HCT116 (cell line): ENCODE measurements at regions not wholly inside any gene's neighbourhood (a gene's known extent, or its start where the extent isn't known, plus 50 kb on each side); places are given as distances from the start of the nearest gene placed in this dataset.

ENCODE experiments used
- ATAC-seq: fragments of 200-7000 bp; cut with Tn5 transposase; 2 replicates; pipeline ENCODE4 v1.9.1; 2020; ENCODE audit warnings: mild to moderate bottlenecking, moderate library complexity
- BruUV-seq: library from RNA; stranded (reverse); fragments of 400-500 nt; replicated peaks from 2 replicates; lab custom pipeline; 2021; lab: Mats Ljungman, UMichigan
- CTCF ChIA-PET: fragments of 300-600 bp; sonication (Branson Sonifier 250); formaldehyde crosslinking; loops from one replicate; lab custom pipeline; 2021; ENCODE audit warnings: antibody characterized with exemption; lab: Charles Lee
- POLR2A ChIA-PET: fragments of 300-600, 350-600 bp; sonication (Branson Sonifier 250); formaldehyde crosslinking; loops from one replicate; lab custom pipeline; 2021; ENCODE audit warnings: antibody characterized with exemption; lab: Charles Lee
- RAD21 ChIA-PET, 2 experiments: fragments of 300-600 bp; sonication (Branson Sonifier 250); formaldehyde crosslinking; loops; one replicate each; lab custom pipeline; 2023; ENCODE audit warnings: low total read pairs in 2 of 2; ENCODE audit not compliant: uncharacterized antibody in 2 of 2, unreplicated experiment in 2 of 2, low non-redundant PET in 1 of 2; lab: Charles Lee
- DNase-seq: peaks from one replicate; pipeline ENCODE4 v3.0.0-alpha.2; 2010; ENCODE audit warnings: low read depth, low spot score
- H2AFZ ChIP-seq: fragments of 200-600 bp; shearing (Covaris generic), sonication (generic); 2 replicates; pipeline ENCODE4 v1.6.1; 2017; ENCODE audit warnings: low read depth, mixed run types, mixed read lengths, antibody characterized with exemption, low read length; ENCODE audit not compliant: poor library complexity, severe bottlenecking
- H3K27ac ChIP-seq: 2 replicates; pipeline ENCODE4 v1.5.1; 2012; ENCODE audit warnings: low read depth, low read length
- H3K27me3 ChIP-seq: fragments of 200-600 bp; sonication (generic); 2 replicates; pipeline ENCODE4 v1.6.1; 2016; ENCODE audit warnings: mixed run types, low read length, mixed read lengths; ENCODE audit not compliant: insufficient read depth
- H3K36me3 ChIP-seq, 2 experiments: fragments of 200-500 bp in 1 of 2; fragments of 200-600 bp in 1 of 2; sonication (Bioruptor generic) in 1 of 2; sonication (generic) in 1 of 2; 2 replicates each; pipeline versions ENCODE4 v1.5.1 to v1.6.1; 2014 to 2016; ENCODE audit warnings: low read length in 2 of 2, inconsistent platforms in 1 of 2, mixed read lengths in 1 of 2, mixed run types in 1 of 2; ENCODE audit not compliant: insufficient read depth in 2 of 2, control insufficient read depth in 1 of 2
- H3K4me1 ChIP-seq, 2 experiments: fragments of 200-600 bp in 1 of 2; sonication (generic) in 1 of 2; 2 replicates each; pipeline versions ENCODE4 v1.5.1 to v1.6.1; 2012 to 2017; ENCODE audit warnings: low read length in 2 of 2, inconsistent platforms in 1 of 2, mild to moderate bottlenecking in 1 of 2, mixed read lengths in 1 of 2, mixed run types in 1 of 2, moderate library complexity in 1 of 2; ENCODE audit not compliant: insufficient read depth in 2 of 2, control insufficient read depth in 1 of 2
- H3K4me2 ChIP-seq: fragments of 200-600 bp; sonication (generic); 2 replicates; pipeline ENCODE4 v1.6.1; 2017; ENCODE audit warnings: mixed run types, low read length, mixed read lengths
- H3K4me3 ChIP-seq, 2 experiments: fragments of 200-600 bp in 1 of 2; sonication (generic) in 1 of 2; replicated peaks in 1 of 2; 2 replicates each; pipeline ENCODE4 v1.5.1; 2011 to 2016; ENCODE audit warnings: low read length in 2 of 2, control low read depth in 1 of 2, low read depth in 1 of 2, mild to moderate bottlenecking in 1 of 2, mixed read lengths in 1 of 2, mixed run types in 1 of 2
- H3K79me2 ChIP-seq: fragments of 200-600 bp; sonication (generic); 2 replicates; pipeline ENCODE4 v1.6.1; 2017; ENCODE audit warnings: mild to moderate bottlenecking, mixed run types, low read length, moderate library complexity, mixed read lengths; ENCODE audit not compliant: insufficient read depth
- H3K9ac ChIP-seq: fragments of 200-600 bp; sonication (generic); 2 replicates; pipeline ENCODE4 v1.6.1; 2016; ENCODE audit warnings: low read length, mixed read lengths
- H3K9me2 ChIP-seq: fragments of 200-600 bp; sonication (generic), shearing (Covaris generic); 2 replicates; pipeline ENCODE4 v1.6.1; 2017; ENCODE audit warnings: mixed run types, mild to moderate bottlenecking, moderate library complexity; ENCODE audit not compliant: insufficient read depth
- H3K9me3 ChIP-seq, 2 experiments: fragments of 200-500 bp in 1 of 2; fragments of 200-600 bp in 1 of 2; sonication (Bioruptor generic) in 1 of 2; sonication (generic) in 1 of 2; 2 replicates each; pipeline ENCODE4 v1.6.1; 2014 to 2017; ENCODE audit warnings: low read length in 2 of 2, mixed read lengths in 2 of 2, inconsistent platforms in 1 of 2, low read depth in 1 of 2, mild to moderate bottlenecking in 1 of 2, mixed run types in 1 of 2, moderate library complexity in 1 of 2; ENCODE audit not compliant: control insufficient read depth in 1 of 2, insufficient read depth in 1 of 2
- H4K20me1 ChIP-seq: fragments of 200-600 bp; sonication (generic), shearing (Covaris generic); 2 replicates; pipeline ENCODE4 v1.6.1; 2017; ENCODE audit warnings: mixed run types, mild to moderate bottlenecking, moderate library complexity; ENCODE audit not compliant: insufficient read depth
- ATF3 ChIP-seq: IDR thresholded peaks from 2 replicates; pipeline ENCODE4 v1.6.1; 2012
- EGR1 ChIP-seq: IDR thresholded peaks from 2 replicates; pipeline ENCODE4 v1.6.1; 2012; ENCODE audit warnings: low read depth
- ELF1 ChIP-seq: IDR thresholded peaks from 2 replicates; pipeline ENCODE4 v1.6.1; 2012; ENCODE audit warnings: low read depth, borderline replicate concordance
- EZH2 ChIP-seq: fragments of 200-600 bp; sonication (generic); IDR thresholded peaks from 2 replicates; pipeline ENCODE4 v1.6.1; 2017; ENCODE audit warnings: antibody characterized with exemption, mixed run types
- EZH2phosphoT487 ChIP-seq: fragments of 200-600 bp; IDR thresholded peaks from 2 replicates; pipeline ENCODE4 v1.6.1; 2018; ENCODE audit warnings: antibody characterized with exemption, borderline replicate concordance
- JUND ChIP-seq: IDR thresholded peaks from 2 replicates; pipeline ENCODE4 v1.6.1; 2012
- MAX ChIP-seq: IDR thresholded peaks from 2 replicates; pipeline ENCODE4 v1.6.1; 2012
- RAD21 ChIP-seq: IDR thresholded peaks from 2 replicates; pipeline ENCODE4 v1.6.1; 2012; ENCODE audit warnings: low read depth, mild to moderate bottlenecking
- REST ChIP-seq: IDR thresholded peaks from 2 replicates; pipeline ENCODE4 v1.6.1; 2012; ENCODE audit warnings: low read depth
- SIN3A ChIP-seq: IDR thresholded peaks from 2 replicates; pipeline ENCODE4 v1.6.1; 2012; ENCODE audit warnings: low read depth
- TCF7L2 ChIP-seq: IDR thresholded peaks from 2 replicates; pipeline ENCODE4 v1.7.0; 2011; ENCODE audit warnings: borderline replicate concordance, inconsistent platforms; ENCODE audit not compliant: insufficient read depth, insufficient read length; ENCODE audit errors: extremely low read depth
- YY1 ChIP-seq: IDR thresholded peaks from 2 replicates; pipeline ENCODE4 v1.6.1; 2011; ENCODE audit warnings: low read length, low read depth, moderate library complexity, mild to moderate bottlenecking; ENCODE audit not compliant: insufficient replicate concordance; ENCODE audit errors: extremely low read depth
- ZNF274 ChIP-seq: fragments of 200-500 bp; sonication (Bioruptor generic); IDR thresholded peaks from 2 replicates; pipeline ENCODE4 v1.6.1; 2014; ENCODE audit warnings: mild to moderate bottlenecking, low read depth, low read length, inconsistent platforms
- intact Hi-C: fragments of 100-400 bp; cut with micrococcal nuclease; formaldehyde crosslinking; loops from 2 replicates; pipeline ENCODE4 v1.10.0; 2022
- TF ChIP-seq, protein P1 (sequence below): IDR thresholded peaks from 2 replicates; pipeline ENCODE4 v1.6.1; 2011; ENCODE audit warnings: mild to moderate bottlenecking, low read length, moderate library complexity; ENCODE audit not compliant: insufficient replicate concordance; ENCODE audit errors: extremely low read depth

- no peak overlapping the region for H2AFZ ChIP-seq
- no peak for DNase-seq
- H3K4me2 ChIP-seq = no peak overlapping the region
- no TSS peak for BruUV-seq
- H4K20me1 ChIP-seq = no peaks in the 10 kb centered on the region
- CTCF ChIA-PET = no interaction called here
- POLR2A ChIA-PET = no interaction called here
- no peaks in the 10 kb centered on the region for H3K79me2 ChIP-seq
- H3K9me2 ChIP-seq = no peaks in the 10 kb centered on the region
- H3K4me3 ChIP-seq = no peak overlapping the region
- TF ChIP-seq YY1 = no peak
- H3K27ac ChIP-seq = no peak overlapping the region
- no peaks in the 10 kb centered on the region; a peak in 2 of 4 replicates for H3K9me3 ChIP-seq
- RAD21 ChIA-PET = no interaction called here
- no peaks in the 10 kb centered on the region for H3K36me3 ChIP-seq
- no peak overlapping the region for H3K9ac ChIP-seq
- ATAC-seq = no peak
- peaks cover 18% of the 10 kb centered on the region for H3K27me3 ChIP-seq
- intact Hi-C loops = loop anchor here (1.0 kb wide), 1 partner anchor 27 kb away; no protein-coding TSS in a partner anchor
- no peaks in the 10 kb centered on the region for H3K4me1 ChIP-seq
These were observed 236.3 kb downstream of the ACKR3 start for GRCh38 chr2:236805800-236806531.

DNA sequence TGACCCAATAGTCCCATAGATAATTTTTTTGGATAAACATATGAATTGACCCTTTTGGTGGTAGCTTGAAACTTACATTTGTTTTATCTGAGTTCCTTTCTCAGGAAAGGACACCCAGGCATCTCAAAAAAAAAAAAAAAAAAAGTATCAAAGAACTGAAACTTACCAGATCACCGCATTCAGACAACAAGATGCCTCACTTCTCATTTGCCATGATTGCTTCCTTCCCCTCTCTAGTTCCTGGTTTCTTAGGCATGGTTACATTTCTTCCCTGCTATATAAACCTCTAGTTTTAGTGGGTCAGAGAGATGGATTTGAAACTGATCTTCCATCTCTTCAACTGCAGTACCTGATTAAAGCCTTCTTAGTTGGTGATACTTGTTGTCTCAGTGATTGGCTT lies 240.1 kb downstream of the ACKR3 start:
- Histone ChIP-seq H2AFZ (no peak overlapping the region), H3K4me2 (no peak overlapping the region), H3K27ac (no peak overlapping the region), H3K9me3 (no peaks in the 10 kb centered on the region; a peak in 2 of 4 replicates), H3K36me3 (no peaks in the 10 kb centered on the region), H3K9me2 (no peaks in the 10 kb centered on the region), H3K9ac (no peak overlapping the region), H3K27me3 (peaks cover 30% of the 10 kb centered on the region; the same call in 1 of the 2 replicates), H3K4me1 (no peaks in the 10 kb centered on the region), H3K79me2 (no peaks in the 10 kb centered on the region), H3K4me3 (no peak overlapping the region), H4K20me1 (no peaks in the 10 kb centered on the region)
- no TSS peak for BruUV-seq
- ChIA-PET CTCF (no interaction called here), POLR2A (no interaction called here), RAD21 (no interaction called here)
- intact Hi-C loops = no loop called here
- ATAC-seq (no peak), DNase-seq (no peak)
- TF ChIP-seq JUND (no peak), REST (no peak), MAX (no peak), ATF3 (no peak), EZH2 (no peak), ZNF274 (no peak), SIN3A (no peak), EZH2phosphoT487 (no peak), ELF1 (no peak), TCF7L2 (no peak), EGR1 (no peak), RAD21 (no peak)
- TF ChIP-seq, protein P1, sequence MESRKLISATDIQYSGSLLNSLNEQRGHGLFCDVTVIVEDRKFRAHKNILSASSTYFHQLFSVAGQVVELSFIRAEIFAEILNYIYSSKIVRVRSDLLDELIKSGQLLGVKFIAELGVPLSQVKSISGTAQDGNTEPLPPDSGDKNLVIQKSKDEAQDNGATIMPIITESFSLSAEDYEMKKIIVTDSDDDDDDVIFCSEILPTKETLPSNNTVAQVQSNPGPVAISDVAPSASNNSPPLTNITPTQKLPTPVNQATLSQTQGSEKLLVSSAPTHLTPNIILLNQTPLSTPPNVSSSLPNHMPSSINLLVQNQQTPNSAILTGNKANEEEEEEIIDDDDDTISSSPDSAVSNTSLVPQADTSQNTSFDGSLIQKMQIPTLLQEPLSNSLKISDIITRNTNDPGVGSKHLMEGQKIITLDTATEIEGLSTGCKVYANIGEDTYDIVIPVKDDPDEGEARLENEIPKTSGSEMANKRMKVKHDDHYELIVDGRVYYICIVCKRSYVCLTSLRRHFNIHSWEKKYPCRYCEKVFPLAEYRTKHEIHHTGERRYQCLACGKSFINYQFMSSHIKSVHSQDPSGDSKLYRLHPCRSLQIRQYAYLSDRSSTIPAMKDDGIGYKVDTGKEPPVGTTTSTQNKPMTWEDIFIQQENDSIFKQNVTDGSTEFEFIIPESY = no peak
